ENCODE measurements at regions not wholly inside any gene's neighbourhood (a gene's known extent, or its start where the extent isn't known, plus 50 kb on each side); places are given as distances from the start of the nearest gene placed in this dataset.

- peaks cover 3% of the 10 kb centered on the region; the same call in 2 of the 3 replicates for H3K9me3 Mint-ChIP-seq
- Histone ChIP-seq H3F3A (replicated peaks; ENCODE audit: low read depth) (no peaks in the 10 kb centered on the region), H3K36me3 (ENCODE audit: insufficient read depth) (no peaks in the 10 kb centered on the region), H3K27me3 (ENCODE audit: insufficient read depth) (no peaks in the 10 kb centered on the region), H3K4me2 (no peak overlapping the region), H3K4me3 (no peak overlapping the region), H2AFZ (no peak overlapping the region), H3K4me1 (ENCODE audit: insufficient read depth) (no peaks in the 10 kb centered on the region), H3K9me2 (ENCODE audit: insufficient read depth) (no peaks in the 10 kb centered on the region), H4K20me1 (replicated peaks; ENCODE audit: insufficient read depth) (no peaks in the 10 kb centered on the region), H3K79me2 (replicated peaks; ENCODE audit: insufficient read depth) (no peaks in the 10 kb centered on the region), H3K27ac (ENCODE audit: low read depth) (no peak overlapping the region)
- peaks cover 3% of the 10 kb centered on the region; the same call in 2 of the 3 replicates for H3K4me1 Mint-ChIP-seq
- peaks cover 2% of the 10 kb centered on the region for H3K27me3 Mint-ChIP-seq (ENCODE audit: insufficient read depth, low read depth, poor library complexity)
- H3K27ac Mint-ChIP-seq: no peak overlapping the region
- ATAC-seq: no peak
- no peaks in the 10 kb centered on the region for H3K36me3 Mint-ChIP-seq (ENCODE audit: low read depth)
- no peak for DNase-seq (ENCODE audit: low spot score)
- no peak for TF ChIP-seq REST (IDR thresholded peaks at IDR 0.05; ENCODE audit: unreplicated experiment)
- TF ChIP-seq ZNF462 (CRISPR knock-in tag; IDR thresholded peaks at IDR 0.05): no peak
- TF ChIP-seq ETS1 (IDR thresholded peaks at IDR 0.05): no peak
- TF ChIP-seq EZH2phosphoT487 (IDR thresholded peaks at IDR 0.05; ENCODE audit: unreplicated experiment): no peak
- TF ChIP-seq EZH2 (IDR thresholded peaks at IDR 0.05; ENCODE audit: low read depth, unreplicated experiment): no peak
- TF ChIP-seq JUNB (IDR thresholded peaks at IDR 0.05; ENCODE audit: unreplicated experiment): no peak
- TF ChIP-seq CREB1 (CRISPR knock-in tag; IDR thresholded peaks at IDR 0.05; ENCODE audit: low read depth): no peak
- no peak for TF ChIP-seq ZNF114 (CRISPR knock-in tag; IDR thresholded peaks at IDR 0.05)
- no peak for TF ChIP-seq STAT1 (IDR thresholded peaks at IDR 0.05; ENCODE audit: unreplicated experiment)
- no peak for TF ChIP-seq POLR2AphosphoS5 (IDR thresholded peaks at IDR 0.05; ENCODE audit: low read depth)
- TF ChIP-seq NANOG (IDR thresholded peaks at IDR 0.05; ENCODE audit: borderline replicate concordance): no peak
- TF ChIP-seq ZNF331 (CRISPR knock-in tag; IDR thresholded peaks at IDR 0.05; ENCODE audit: low read depth): no peak
- TF ChIP-seq CTCF (conservative IDR thresholded peaks at IDR 0.05; ENCODE audit: low read depth in 2 of 2): no peak
- no peak overlapping the region for H3K4me3 Mint-ChIP-seq
Measured at GRCh38 chr13:110054041-110054440, 252.9 kb downstream of the COL4A1 start.
